Osteoblast (primary cell): ENCODE measurements at regions not wholly inside any gene's neighbourhood (a gene's known extent, or its start where the extent isn't known, plus 50 kb on each side); places are given as distances from the start of the nearest gene placed in this dataset.
"Not testable (repeated sequence)": the region's sequence is repeated elsewhere in the genome, so short reads cannot be mapped to it uniquely, and the experiment has no call there.

Source experiments
- DNase-seq: peaks from one replicate; pipeline ENCODE4 v3.0.0; 2011; ENCODE audit warnings: low spot score, mixed read lengths; ENCODE audit not compliant: insufficient read length; ENCODE audit errors: missing footprints
- H2AFZ ChIP-seq: 2 replicates; pipeline ENCODE4 v1.6.0; 2011; ENCODE audit warnings: mild to moderate bottlenecking, low read length
- H3K27ac ChIP-seq: 2 replicates; pipeline ENCODE4 v1.5.1; 2011; ENCODE audit warnings: mild to moderate bottlenecking, low read depth, low read length, moderate library complexity
- H3K27me3 ChIP-seq: 2 replicates; pipeline ENCODE4 v1.6.0; 2012; ENCODE audit warnings: mild to moderate bottlenecking, control low read depth, inconsistent platforms, low read length, moderate library complexity; ENCODE audit not compliant: insufficient read depth
- H3K36me3 ChIP-seq: 2 replicates; pipeline ENCODE4 v1.5.1; 2011; ENCODE audit warnings: mild to moderate bottlenecking, low read length, control low read depth, moderate library complexity; ENCODE audit not compliant: insufficient read depth
- H3K4me1 ChIP-seq: 2 replicates; pipeline ENCODE4 v1.5.1; 2011; ENCODE audit warnings: mild to moderate bottlenecking, low read length, control low read depth, moderate library complexity; ENCODE audit not compliant: insufficient read depth
- H3K4me2 ChIP-seq: 2 replicates; pipeline ENCODE4 v1.6.0; 2011; ENCODE audit warnings: mild to moderate bottlenecking, low read length; ENCODE audit not compliant: insufficient read depth
- H3K4me3 ChIP-seq: fragments of 200-600 bp; sonication (generic); 3 replicates; pipeline ENCODE4 v1.5.1; 2012; ENCODE audit warnings: mild to moderate bottlenecking, low read length, inconsistent platforms; ENCODE audit not compliant: insufficient read depth
- H3K79me2 ChIP-seq: 2 replicates; pipeline ENCODE4 v1.6.0; 2012; ENCODE audit warnings: mild to moderate bottlenecking, low read length, control low read depth, inconsistent platforms; ENCODE audit not compliant: insufficient read depth
- H3K9me3 ChIP-seq: 2 replicates; pipeline ENCODE4 v1.5.1; 2011; ENCODE audit warnings: low read depth, low read length, control low read depth
- H4K20me1 ChIP-seq: 2 replicates; pipeline ENCODE4 v1.6.0; 2012; ENCODE audit warnings: mild to moderate bottlenecking, low read length, control low read depth; ENCODE audit not compliant: insufficient read depth
- CTCF ChIP-seq: IDR thresholded peaks from 2 replicates; pipeline ENCODE4 v1.5.1; 2011; ENCODE audit warnings: mild to moderate bottlenecking, low read depth, low read length, moderate library complexity; ENCODE audit errors: extremely low read depth

- Histone ChIP-seq H3K9me3 (no peaks in the 10 kb centered on the region), H3K4me1 (no peaks in the 10 kb centered on the region), H3K4me2 (no peak overlapping the region), H3K4me3 (no peak overlapping the region), H3K27ac (no peak overlapping the region), H3K27me3 (no peaks in the 10 kb centered on the region), H2AFZ (no peak overlapping the region), H4K20me1 (no peaks in the 10 kb centered on the region), H3K36me3 (no peaks in the 10 kb centered on the region), H3K79me2 (no peaks in the 10 kb centered on the region)
- DNase-seq = no peak
- no peak for TF ChIP-seq CTCF
Measured at GRCh38 chr15:55084673-55085072, 112.1 kb downstream of the RSL24D1 start.

- no peaks in the 10 kb centered on the region for H4K20me1 ChIP-seq
- TF ChIP-seq CTCF = no peak
- H3K36me3 ChIP-seq = no peaks in the 10 kb centered on the region
- H3K4me2 ChIP-seq = no peak overlapping the region
- no peak overlapping the region for H3K27ac ChIP-seq
- no peak overlapping the region for H2AFZ ChIP-seq
- H3K27me3 ChIP-seq = no peaks in the 10 kb centered on the region
- no peaks in the 10 kb centered on the region for H3K79me2 ChIP-seq
- no peaks in the 10 kb centered on the region for H3K9me3 ChIP-seq
- H3K4me1 ChIP-seq = no peaks in the 10 kb centered on the region
- no peak for DNase-seq
- no peak overlapping the region for H3K4me3 ChIP-seq
Measured at GRCh38 chr15:55084216-55084615, 112.5 kb downstream of the RSL24D1 start.

GRCh38 chr15:55077052-55077451 lies 119.7 kb downstream of the RSL24D1 start:
- H3K27me3 ChIP-seq, DNase-seq, H3K4me1 ChIP-seq, H3K27ac ChIP-seq, H3K4me3 ChIP-seq, H3K36me3 ChIP-seq, H3K4me2 ChIP-seq, H3K79me2 ChIP-seq, H2AFZ ChIP-seq, H3K9me3 ChIP-seq, H4K20me1 ChIP-seq: not testable (repeated sequence)

- Histone ChIP-seq H3K79me2 (no peaks in the 10 kb centered on the region), H2AFZ (no peak overlapping the region), H3K27ac (no peak overlapping the region), H4K20me1 (no peaks in the 10 kb centered on the region), H3K27me3 (no peaks in the 10 kb centered on the region), H3K36me3 (no peaks in the 10 kb centered on the region), H3K4me3 (no peak overlapping the region), H3K9me3 (no peaks in the 10 kb centered on the region), H3K4me2 (no peak overlapping the region), H3K4me1 (no peaks in the 10 kb centered on the region)
- DNase-seq = no peak
- no peak for TF ChIP-seq CTCF
Measured at GRCh38 chr15:55074431-55074830, 122.3 kb downstream of the RSL24D1 start.

- H3K4me1 ChIP-seq, H3K27ac ChIP-seq, H4K20me1 ChIP-seq, DNase-seq, H3K4me3 ChIP-seq, H2AFZ ChIP-seq, H3K4me2 ChIP-seq, H3K36me3 ChIP-seq, H3K9me3 ChIP-seq, H3K79me2 ChIP-seq, H3K27me3 ChIP-seq: not testable (repeated sequence)
Measured at GRCh38 chr15:55063970-55064369, 132.8 kb downstream of the RSL24D1 start.
